Liver (tissue), 8 donors: ENCODE measurements at regions not wholly inside any gene's neighbourhood (a gene's known extent, or its start where the extent isn't known, plus 50 kb on each side); places are given as distances from the start of the nearest gene placed in this dataset.

Experiments
- DNase-seq: peaks from one replicate; pipeline ENCODE4 v3.0.0-alpha.2; 2017; ENCODE audit warnings: low spot score
- H3K27ac ChIP-seq, 2 donors: one replicate each; pipeline ENCODE4 v1.7.0; 2013; ENCODE audit warnings: inconsistent platforms in 2 of 2, low read length in 2 of 2, control low read depth in 1 of 2, low read depth in 1 of 2, mild to moderate bottlenecking in 1 of 2
- H3K27me3 ChIP-seq, 4 donors: one replicate each; pipeline versions ENCODE4 v1.6.1 to v1.7.0; 2013; ENCODE audit warnings: low read length in 3 of 4, inconsistent platforms in 1 of 4, mild to moderate bottlenecking in 1 of 4, moderate library complexity in 1 of 4; ENCODE audit not compliant: control insufficient read depth in 4 of 4, insufficient read depth in 4 of 4
- H3K36me3 ChIP-seq, 4 donors: one replicate each; pipeline versions ENCODE4 v1.6.1 to v1.7.0; 2013; ENCODE audit warnings: low read length in 3 of 4, mild to moderate bottlenecking in 3 of 4, low read depth in 1 of 4, moderate library complexity in 1 of 4; ENCODE audit not compliant: control insufficient read depth in 4 of 4, insufficient read depth in 3 of 4
- H3K4me1 ChIP-seq, 4 donors: one replicate each; pipeline versions ENCODE4 v1.6.1 to v1.7.0; 2013; ENCODE audit warnings: low read length in 3 of 4, mild to moderate bottlenecking in 3 of 4, moderate library complexity in 1 of 4; ENCODE audit not compliant: control insufficient read depth in 4 of 4, insufficient read depth in 4 of 4
- H3K4me3 ChIP-seq, 3 donors: one replicate each; pipeline versions ENCODE4 v1.6.1 to v1.7.0; 2013; ENCODE audit warnings: low read length in 3 of 3, control low read depth in 1 of 3, low read depth in 1 of 3, mild to moderate bottlenecking in 1 of 3
- H3K9ac ChIP-seq, 2 donors: one replicate each; pipeline ENCODE4 v1.7.0; 2013; ENCODE audit warnings: low read length in 2 of 2, mild to moderate bottlenecking in 2 of 2, moderate library complexity in 2 of 2, control low read depth in 1 of 2, low read depth in 1 of 2
- H3K9me3 ChIP-seq, 4 donors: one replicate each; pipeline versions ENCODE4 v1.6.1 to v1.7.0; 2013; ENCODE audit warnings: low read length in 3 of 4; ENCODE audit not compliant: control insufficient read depth in 4 of 4
- CTCF ChIP-seq: fragments of 150-350 bp; IDR thresholded peaks from 2 replicates; pipeline ENCODE4 v1.5.1; 2017; ENCODE audit warnings: improper control_type of control experiment, low read depth, low read length; ENCODE audit not compliant: missing input control
- GABPA ChIP-seq, 2 donors: IDR thresholded peaks in 1 of 2; conservative IDR thresholded peaks in 1 of 2; 2 replicates each; pipeline ENCODE4 v1.6.1; 2016; ENCODE audit warnings: antibody characterized with exemption in 2 of 2, mild to moderate bottlenecking in 1 of 2, moderate library complexity in 1 of 2
- HNF4A ChIP-seq, 2 donors: conservative IDR thresholded peaks; 2 replicates each; pipeline ENCODE4 v1.6.1; 2016; ENCODE audit warnings: antibody characterized with exemption in 2 of 2, mild to moderate bottlenecking in 2 of 2
- HNF4G ChIP-seq: IDR thresholded peaks from 2 replicates; pipeline ENCODE4 v1.6.1; 2016; ENCODE audit warnings: antibody characterized with exemption
- JUND ChIP-seq, 2 donors: IDR thresholded peaks; 2 replicates each; pipeline ENCODE4 v1.6.1; 2016; ENCODE audit warnings: antibody characterized with exemption in 2 of 2
- MAX ChIP-seq: IDR thresholded peaks from 2 replicates; pipeline ENCODE4 v1.6.1; 2016; ENCODE audit warnings: antibody characterized with exemption
- RAD21 ChIP-seq, 2 donors: IDR thresholded peaks; 2 replicates each; pipeline ENCODE4 v1.6.1; 2016; ENCODE audit warnings: antibody characterized with exemption in 2 of 2, mild to moderate bottlenecking in 2 of 2
- REST ChIP-seq: IDR thresholded peaks from 2 replicates; pipeline ENCODE4 v1.6.1; 2016; ENCODE audit warnings: antibody characterized with exemption, mild to moderate bottlenecking
- ZBTB33 ChIP-seq: IDR thresholded peaks from 2 replicates; pipeline ENCODE4 v1.6.1; 2016; ENCODE audit warnings: antibody characterized with exemption
- WGBS: extraction: QIAGEN DNeasy Blood & Tissue Kit; methylation state at CpG from one replicate; pipeline ENCODE4 v1.1.7; 2013; 5-methylcytosine and 5-hydroxymethylcytosine counted together
- donor health status: healthy.
- donor health status: healthy.
- donor health status: healthy.
- donor health status: healthy.
- donor health status: healthy.

GRCh38 chr1:239600588-239600987 lies 214.2 kb downstream of the CHRM3 start:
- H3K9me3 ChIP-seq, result no peaks in the 10 kb centered on the region
- H3K27me3 ChIP-seq, result no peaks in the 10 kb centered on the region
- H3K4me3 ChIP-seq, result no peak overlapping the region
- H3K36me3 ChIP-seq, result no peaks in the 10 kb centered on the region
- no peak overlapping the region for H3K27ac ChIP-seq
- no peak overlapping the region for H3K9ac ChIP-seq
- no peak for DNase-seq
- no peaks in the 10 kb centered on the region for H3K4me1 ChIP-seq
- TF ChIP-seq RAD21 (IDR thresholded peaks at IDR 0.05) (no peak), ZBTB33 (no peak), HNF4A (conservative IDR thresholded peaks at IDR 0.05) (no peak)

GRCh38 chr1:239601108-239601507 lies 214.7 kb downstream of the CHRM3 start:
- Histone ChIP-seq H3K27ac (no peak overlapping the region), H3K27me3 (no peaks in the 10 kb centered on the region), H3K9ac (no peak overlapping the region), H3K4me3 (no peak overlapping the region), H3K36me3 (no peaks in the 10 kb centered on the region), H3K9me3 (no peaks in the 10 kb centered on the region), H3K4me1 (no peaks in the 10 kb centered on the region)
- no peak for TF ChIP-seq ZBTB33
- DNase-seq, result no peak

- no peaks in the 10 kb centered on the region for H3K9me3 ChIP-seq
- no peaks in the 10 kb centered on the region for H3K4me1 ChIP-seq
- H3K27ac ChIP-seq, result no peak overlapping the region
- no peaks in the 10 kb centered on the region for H3K36me3 ChIP-seq
- no peaks in the 10 kb centered on the region for H3K27me3 ChIP-seq
- H3K9ac ChIP-seq, result no peak overlapping the region
- WGBS, result 79% methylated on average over 3 of the region's 3 CpGs
- DNase-seq, result no peak
- no peak for TF ChIP-seq CTCF
- no peak for TF ChIP-seq HNF4G
- TF ChIP-seq GABPA (IDR thresholded peaks at IDR 0.05 in 1 of 2, conservative IDR thresholded peaks at IDR 0.05 in 1 of 2), result no peak
- no peak for TF ChIP-seq RAD21 (IDR thresholded peaks at IDR 0.05)
- no peak for TF ChIP-seq MAX
- TF ChIP-seq HNF4A (conservative IDR thresholded peaks at IDR 0.05), result no peak
- TF ChIP-seq ZBTB33, result no peak
- no peak for TF ChIP-seq REST
- no peak for TF ChIP-seq JUND (IDR thresholded peaks at IDR 0.05)
- no peak overlapping the region for H3K4me3 ChIP-seq
Observed at GRCh38 chr1:239603530-239603929, 217.2 kb downstream of the CHRM3 start.
